ENCODE measurements at regions not wholly inside any gene's neighbourhood (a gene's known extent, or its start where the extent isn't known, plus 50 kb on each side); places are given as distances from the start of the nearest gene placed in this dataset.

DNA sequence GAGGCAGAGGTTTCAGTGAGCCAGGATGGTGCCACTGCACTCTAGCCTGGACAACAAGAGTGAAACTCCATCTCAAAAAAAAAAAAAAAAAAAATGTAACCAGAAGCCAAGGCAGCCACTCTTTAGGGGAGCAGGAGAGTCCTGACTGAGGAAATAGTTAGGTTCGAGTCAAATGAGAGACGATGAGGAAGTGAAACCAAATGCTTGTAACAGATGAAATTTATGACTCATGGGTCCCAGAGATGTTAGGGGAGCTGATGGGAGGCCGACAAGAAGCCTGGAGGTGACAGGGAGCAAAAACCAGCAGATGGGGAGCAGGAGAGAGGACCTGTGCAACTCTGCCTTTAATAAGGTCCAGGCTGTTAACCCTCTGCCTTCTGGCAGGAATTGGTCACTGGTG, 756.1 kb upstream of the DDX18 start:
- Mint-ChIP-seq H3K27ac (no peak overlapping the region), H3K4me3 (no peak overlapping the region), H3K9me3 (peaks cover 29% of the 10 kb centered on the region), H3K4me1 (no peaks in the 10 kb centered on the region), H3K36me3 (no peaks in the 10 kb centered on the region)
- DNase-seq (ENCODE audit: low spot score in 2 of 2) (no peak), ATAC-seq (no peak)

DNA sequence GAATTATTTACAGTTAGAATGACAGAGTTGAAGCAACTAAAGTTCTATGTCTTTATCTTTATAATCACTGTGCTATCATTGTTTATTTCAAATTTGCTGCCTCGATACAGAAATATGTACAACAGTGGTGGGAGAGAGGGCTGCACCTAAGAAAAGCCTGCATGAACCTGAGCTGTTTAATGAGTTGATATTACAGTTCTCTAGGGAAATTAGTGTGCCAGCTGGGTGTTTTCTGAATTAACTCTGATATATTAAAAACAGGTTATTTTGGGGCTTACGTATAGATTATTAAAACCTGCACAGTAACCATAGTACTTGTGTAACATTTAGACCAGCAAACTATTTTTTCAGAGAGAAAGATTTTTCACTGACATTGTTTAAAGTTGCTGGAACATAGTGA, 750.5 kb upstream of the DDX18 start:
- Mint-ChIP-seq H3K27ac (no peak overlapping the region), H3K4me1 (no peaks in the 10 kb centered on the region), H3K4me3 (no peak overlapping the region), H3K9me3 (peaks cover 16% of the 10 kb centered on the region), H3K36me3 (no peaks in the 10 kb centered on the region)
- ATAC-seq (no peak), DNase-seq (ENCODE audit: low spot score in 2 of 2) (no peak)

DNA sequence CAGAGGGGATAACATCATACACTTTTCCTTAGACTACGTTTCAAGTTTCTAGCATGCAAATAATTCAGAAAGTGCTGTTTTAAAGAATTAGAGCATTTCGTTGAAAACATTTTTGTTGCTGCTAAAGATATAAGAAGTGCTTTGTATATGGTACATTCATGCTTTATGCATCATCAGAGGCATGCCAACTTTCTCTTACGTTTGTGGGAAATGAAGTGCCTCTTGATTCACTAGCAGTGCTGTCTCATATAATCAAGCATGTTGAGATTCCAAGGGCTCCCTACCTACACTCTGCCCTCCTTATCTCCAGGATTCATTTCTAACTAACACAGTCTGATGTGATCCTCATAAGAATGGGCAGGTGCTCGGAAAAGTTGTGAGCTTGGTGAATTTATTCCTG, 748.6 kb upstream of the DDX18 start:
- Mint-ChIP-seq H3K27ac (no peak overlapping the region), H3K4me1 (no peaks in the 10 kb centered on the region), H3K4me3 (no peak overlapping the region), H3K9me3 (peaks cover 13% of the 10 kb centered on the region), H3K36me3 (no peaks in the 10 kb centered on the region)
- ATAC-seq (no peak), DNase-seq (ENCODE audit: low spot score in 2 of 2) (no peak)

DNA sequence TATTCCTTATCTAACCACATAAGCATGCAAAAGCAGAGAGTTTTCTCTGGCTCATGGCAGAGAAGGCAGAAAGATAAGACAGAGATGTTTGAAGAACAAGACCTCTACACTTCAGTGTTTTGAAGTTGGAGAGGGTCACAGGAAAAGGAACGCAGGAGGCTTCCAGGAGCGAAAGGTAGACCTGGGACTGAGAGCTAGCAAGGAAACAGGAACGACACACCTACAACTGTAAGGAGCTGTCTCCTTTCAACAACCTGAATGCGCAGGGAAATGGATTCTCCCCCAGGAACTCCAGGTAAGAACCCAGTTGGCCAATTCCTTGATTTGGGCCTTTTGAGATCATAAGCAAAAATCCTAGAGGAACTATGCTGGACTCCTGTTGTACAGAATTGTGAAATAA, 746.6 kb upstream of the DDX18 start:
- H3K4me1 Mint-ChIP-seq = no peaks in the 10 kb centered on the region
- H3K27ac Mint-ChIP-seq = no peak overlapping the region
- peaks cover 12% of the 10 kb centered on the region for H3K9me3 Mint-ChIP-seq
- no peaks in the 10 kb centered on the region for H3K36me3 Mint-ChIP-seq
- DNase-seq (ENCODE audit: low spot score in 2 of 2) = no peak
- no peak overlapping the region for H3K4me3 Mint-ChIP-seq
- ATAC-seq = no peak

DNA sequence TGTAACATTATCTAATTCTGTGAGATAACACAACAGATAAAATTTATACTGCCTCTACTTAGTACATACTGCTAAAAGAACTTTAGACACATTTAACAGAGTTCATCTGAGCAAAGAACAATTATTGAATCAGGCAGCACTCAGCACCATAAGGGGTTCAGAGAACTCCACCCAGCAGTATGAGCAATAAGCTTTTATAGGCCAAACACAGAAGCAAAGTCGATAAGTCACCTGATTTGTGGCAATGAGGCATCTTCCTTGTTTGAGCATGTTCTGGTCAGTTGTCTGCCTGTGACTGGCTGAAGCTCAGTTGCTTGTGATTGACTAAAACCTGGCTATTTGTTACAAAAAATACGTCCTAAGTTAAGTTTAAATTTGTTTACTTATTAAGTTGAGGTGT, 746.1 kb upstream of the DDX18 start:
- DNase-seq (ENCODE audit: low spot score in 2 of 2) = no peak
- Mint-ChIP-seq H3K4me1 (no peaks in the 10 kb centered on the region), H3K27ac (no peak overlapping the region), H3K9me3 (peaks cover 10% of the 10 kb centered on the region), H3K36me3 (no peaks in the 10 kb centered on the region), H3K4me3 (no peak overlapping the region)
- ATAC-seq = no peak

DNA sequence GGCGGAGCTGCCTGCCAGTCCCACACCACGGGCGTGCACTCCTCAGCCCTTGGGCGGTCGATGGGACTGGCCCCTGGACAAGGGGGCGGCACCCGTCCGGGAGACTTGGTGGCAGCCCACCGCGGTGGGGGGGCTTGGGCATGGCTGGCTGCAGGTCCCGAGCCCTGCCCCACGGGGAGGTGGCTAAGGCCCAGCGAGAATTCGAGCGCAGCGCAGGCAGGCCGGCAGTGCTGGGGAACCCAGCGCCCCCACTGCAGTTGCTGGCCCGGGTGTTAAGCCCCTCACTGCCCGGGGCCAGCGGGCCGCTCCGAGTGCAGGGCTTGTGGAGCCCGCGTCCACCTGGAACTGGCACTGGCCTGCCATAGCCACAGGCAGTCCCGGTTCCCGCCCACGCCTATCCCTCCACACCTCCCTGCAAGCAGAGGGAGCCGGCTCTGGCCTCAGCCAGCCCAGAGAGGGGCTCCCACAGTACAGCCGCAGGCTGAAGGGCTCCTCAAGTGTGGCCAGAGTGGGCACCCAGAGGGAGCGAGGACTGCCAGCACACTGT, 742.9 kb upstream of the DDX18 start:
- Mint-ChIP-seq H3K4me1 (no peaks in the 10 kb centered on the region), H3K36me3 (no peaks in the 10 kb centered on the region), H3K27ac (no peak overlapping the region), H3K9me3 (peaks cover 12% of the 10 kb centered on the region), H3K4me3 (no peak overlapping the region)
- ATAC-seq (no peak), DNase-seq (ENCODE audit: low spot score in 2 of 2) (no peak)

DNA sequence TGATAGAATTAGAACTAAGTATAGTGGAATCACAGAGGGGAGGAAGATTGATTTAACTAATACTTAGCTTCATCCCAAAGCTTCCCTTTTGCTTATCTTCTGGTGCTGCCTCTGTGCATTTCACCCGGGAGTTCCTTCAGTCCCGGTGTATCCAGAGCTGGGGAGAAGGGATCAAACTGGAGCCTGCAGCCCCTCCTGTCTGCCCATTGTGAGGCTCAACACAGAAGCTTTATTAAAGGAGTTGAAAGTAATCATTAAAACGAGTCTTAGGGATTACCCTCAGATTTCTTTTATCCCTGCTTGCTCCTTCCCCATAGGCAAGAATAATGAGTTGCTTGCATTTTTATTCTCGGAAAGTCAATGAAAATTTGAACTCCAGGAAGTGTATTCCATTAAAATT, 739.7 kb upstream of the DDX18 start:
- no peak for DNase-seq (ENCODE audit: low spot score in 2 of 2)
- Mint-ChIP-seq H3K9me3 (peaks cover 17% of the 10 kb centered on the region), H3K36me3 (no peaks in the 10 kb centered on the region)

DNA sequence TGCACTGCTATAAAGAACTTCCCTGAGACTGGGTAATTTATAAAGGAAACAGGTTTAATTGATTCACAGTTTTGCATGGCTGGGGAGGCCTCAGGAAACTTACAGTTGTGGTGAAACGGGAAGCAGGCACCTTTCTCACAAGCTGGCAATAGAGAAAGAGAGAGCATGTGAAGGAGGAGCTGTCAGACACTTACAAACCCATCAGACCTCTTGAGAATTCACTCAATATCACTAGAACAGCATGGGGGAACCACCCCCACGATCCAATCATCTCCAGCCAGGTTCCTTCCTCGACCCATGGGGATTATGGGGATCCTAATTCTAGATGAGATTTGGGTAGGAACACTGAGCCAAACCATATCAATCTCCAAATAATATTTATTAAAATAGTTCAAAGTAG, 729.2 kb upstream of the DDX18 start:
- Mint-ChIP-seq H3K36me3 (no peaks in the 10 kb centered on the region), H3K4me1 (no peaks in the 10 kb centered on the region), H3K9me3 (peaks cover 12% of the 10 kb centered on the region), H3K4me3 (no peak overlapping the region), H3K27ac (no peak overlapping the region)
- no peak for DNase-seq (ENCODE audit: low spot score in 2 of 2)
- no peak for ATAC-seq

More for the DNA sequence above, 739.7 kb upstream of the DDX18 start:
- H3K4me1 Mint-ChIP-seq = no peaks in the 10 kb centered on the region
- ATAC-seq = no peak
- H3K4me3 Mint-ChIP-seq = no peak overlapping the region
- no peak overlapping the region for H3K27ac Mint-ChIP-seq

DNA sequence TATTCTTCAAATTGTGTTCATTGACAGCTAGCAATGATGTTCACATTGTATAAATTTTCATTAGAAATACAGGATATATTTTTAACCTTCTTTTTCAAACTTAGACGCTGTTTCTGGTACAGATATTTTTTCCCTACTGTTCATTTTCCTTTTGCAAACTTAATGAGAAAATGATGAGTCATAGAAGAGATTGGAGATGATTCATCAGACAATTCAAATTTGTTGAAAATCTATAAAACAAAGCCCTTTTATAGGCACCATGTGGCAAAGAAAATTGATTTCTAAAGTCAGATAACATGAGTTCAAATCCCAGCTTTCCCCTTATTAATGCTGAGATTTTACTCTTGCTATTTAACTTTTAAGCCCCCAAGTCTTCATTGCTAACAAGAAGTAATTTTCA, 728.8 kb upstream of the DDX18 start:
- Mint-ChIP-seq H3K36me3 (no peaks in the 10 kb centered on the region), H3K27ac (no peak overlapping the region), H3K4me1 (no peaks in the 10 kb centered on the region), H3K9me3 (peaks cover 11% of the 10 kb centered on the region), H3K4me3 (no peak overlapping the region)
- ATAC-seq (no peak), DNase-seq (ENCODE audit: low spot score in 2 of 2) (no peak)

DNA sequence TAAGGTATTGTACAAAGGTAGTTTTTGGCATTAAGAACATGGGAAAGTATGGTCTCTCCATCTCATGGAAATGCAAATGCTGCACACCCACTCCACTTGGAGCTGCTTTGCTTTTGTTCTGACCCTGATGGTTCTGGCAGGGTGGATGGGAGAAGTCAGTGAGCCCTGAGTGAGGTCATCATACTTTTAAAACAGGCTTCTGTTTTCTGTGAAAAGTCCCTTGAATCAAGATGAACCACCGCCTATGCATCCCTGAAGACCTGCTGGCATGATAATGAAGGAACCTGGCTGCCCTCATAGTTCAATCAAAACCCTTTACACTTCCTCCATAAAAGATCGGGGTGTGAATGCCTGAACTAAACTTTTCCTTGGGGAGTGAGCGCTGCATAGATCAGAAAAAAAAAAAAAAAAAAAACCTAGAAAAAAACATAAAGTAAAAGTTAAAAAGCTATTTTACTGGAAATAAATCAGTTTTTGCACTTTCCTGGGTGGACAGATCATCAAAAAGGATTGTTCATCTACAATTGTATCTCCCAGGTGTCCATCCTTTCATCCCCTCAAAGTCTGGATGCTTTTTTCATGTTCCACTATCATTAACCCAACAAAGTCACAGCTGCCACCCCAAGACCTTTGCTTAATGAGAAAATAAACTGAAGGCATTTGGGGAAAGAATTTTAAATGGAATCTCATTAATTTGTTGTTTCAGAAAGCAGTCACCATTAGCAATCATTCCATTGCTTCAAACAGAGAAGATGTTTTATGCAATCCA, 728.1 kb upstream of the DDX18 start:
- Mint-ChIP-seq H3K27ac (no peak overlapping the region), H3K9me3 (peaks cover 8% of the 10 kb centered on the region), H3K36me3 (no peaks in the 10 kb centered on the region), H3K4me3 (no peak overlapping the region), H3K4me1 (no peaks in the 10 kb centered on the region)
- no peak for ATAC-seq
- no peak for DNase-seq (ENCODE audit: low spot score in 2 of 2)

DNA sequence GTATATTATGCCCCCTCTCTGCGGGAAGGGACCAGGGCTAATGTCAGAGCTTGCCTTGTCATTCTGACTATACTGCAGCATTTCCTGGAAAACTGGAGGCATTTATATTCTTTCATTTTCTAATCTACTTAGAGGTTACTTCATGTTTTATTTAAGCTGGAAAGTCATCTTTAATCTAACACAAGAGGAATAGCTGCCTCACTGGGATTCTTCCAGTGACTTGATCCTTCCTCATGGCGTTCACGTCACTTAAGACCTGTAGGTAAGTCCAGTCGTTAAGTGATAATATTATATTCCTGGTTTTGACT, 727.6 kb upstream of the DDX18 start:
- Mint-ChIP-seq H3K36me3 (no peaks in the 10 kb centered on the region), H3K27ac (no peak overlapping the region), H3K4me1 (no peaks in the 10 kb centered on the region), H3K9me3 (peaks cover 4% of the 10 kb centered on the region), H3K4me3 (no peak overlapping the region)
- ATAC-seq (no peak), DNase-seq (ENCODE audit: low spot score in 2 of 2) (no peak)

DNA sequence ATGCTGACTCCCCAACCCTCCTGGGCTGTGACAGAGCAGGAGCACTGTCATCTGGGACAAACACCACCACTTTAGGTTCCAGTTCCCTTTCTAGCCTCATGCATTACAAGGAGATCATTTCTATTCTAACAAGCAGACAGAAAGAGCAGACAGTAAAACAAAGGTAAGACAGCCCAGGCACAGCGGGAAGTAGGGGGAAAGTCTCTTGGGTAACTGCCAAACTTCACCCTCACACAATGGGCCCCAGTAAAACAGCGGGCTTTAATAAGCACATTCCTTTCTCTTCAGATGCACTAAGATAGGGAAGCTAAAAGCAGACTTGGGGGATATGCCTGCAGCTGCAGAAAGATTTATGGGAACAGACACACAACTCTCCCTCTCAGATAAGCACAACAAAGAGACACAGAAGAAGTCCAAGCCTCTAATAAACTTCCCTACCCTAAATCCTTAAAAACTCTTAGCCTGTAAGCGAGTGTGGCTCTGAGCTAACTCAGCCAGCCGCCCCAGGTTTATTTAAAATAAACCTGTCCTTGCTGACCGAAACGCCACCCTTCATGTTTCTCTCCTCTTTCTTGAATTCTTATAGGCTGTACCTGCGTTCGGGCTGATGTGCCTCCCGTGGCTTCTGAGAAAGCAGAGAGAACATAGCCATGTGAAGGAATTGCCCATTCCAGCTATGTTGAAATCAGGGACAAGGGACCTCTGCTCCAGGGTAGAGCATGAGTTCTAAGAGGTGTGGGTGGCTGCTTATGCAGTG, 726.8 kb upstream of the DDX18 start:
- ATAC-seq (no peak), DNase-seq (ENCODE audit: low spot score in 2 of 2) (no peak)
- H3K9me3 Mint-ChIP-seq = peaks cover 4% of the 10 kb centered on the region
- H3K4me1 Mint-ChIP-seq = no peaks in the 10 kb centered on the region
- H3K36me3 Mint-ChIP-seq = no peaks in the 10 kb centered on the region
- H3K27ac Mint-ChIP-seq = no peak overlapping the region
- H3K4me3 Mint-ChIP-seq = no peak overlapping the region

DNA sequence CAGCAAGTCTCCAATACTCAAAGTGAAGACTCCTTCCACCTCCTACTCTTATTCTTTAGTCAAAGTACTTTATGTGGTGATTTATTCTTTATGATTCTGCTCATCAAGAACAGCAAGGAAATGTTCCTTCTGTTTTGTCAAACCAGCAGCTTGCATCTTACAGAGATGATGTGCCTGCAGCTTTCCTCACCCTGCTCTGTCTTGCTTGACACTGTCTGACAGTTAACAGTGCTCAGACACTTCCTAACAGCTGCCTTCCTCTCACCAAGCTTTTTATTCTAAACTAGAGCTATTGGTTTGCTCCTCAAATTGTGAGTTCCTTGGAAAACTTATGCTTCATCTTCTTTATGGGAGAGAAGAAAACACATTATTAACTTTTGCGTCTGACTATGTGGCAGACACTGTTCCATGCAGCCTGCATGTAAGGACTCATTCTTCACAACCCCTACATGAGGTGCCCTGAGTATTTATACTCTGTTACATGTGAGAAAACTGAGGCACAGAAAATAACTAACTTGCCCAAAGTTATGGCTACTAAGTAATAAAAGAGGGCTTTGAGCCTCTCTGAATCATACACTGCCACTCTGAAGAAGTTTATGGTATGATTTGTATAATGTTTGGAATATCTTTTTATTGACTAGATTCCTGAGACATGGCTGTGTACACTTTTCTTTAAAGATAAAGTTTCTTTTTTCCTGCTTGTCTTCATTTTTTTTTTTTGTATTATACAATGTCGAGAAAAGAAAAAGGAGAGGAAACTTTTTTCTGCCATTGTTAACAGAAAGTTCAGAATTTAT, 723.3 kb upstream of the DDX18 start:
- no peaks in the 10 kb centered on the region for H3K4me1 Mint-ChIP-seq
- DNase-seq (ENCODE audit: low spot score in 2 of 2) (no peak), ATAC-seq (no peak)
- H3K27ac Mint-ChIP-seq = no peak overlapping the region
- no peak overlapping the region for H3K4me3 Mint-ChIP-seq
- H3K9me3 Mint-ChIP-seq = peaks cover 4% of the 10 kb centered on the region
- no peaks in the 10 kb centered on the region for H3K36me3 Mint-ChIP-seq

DNA sequence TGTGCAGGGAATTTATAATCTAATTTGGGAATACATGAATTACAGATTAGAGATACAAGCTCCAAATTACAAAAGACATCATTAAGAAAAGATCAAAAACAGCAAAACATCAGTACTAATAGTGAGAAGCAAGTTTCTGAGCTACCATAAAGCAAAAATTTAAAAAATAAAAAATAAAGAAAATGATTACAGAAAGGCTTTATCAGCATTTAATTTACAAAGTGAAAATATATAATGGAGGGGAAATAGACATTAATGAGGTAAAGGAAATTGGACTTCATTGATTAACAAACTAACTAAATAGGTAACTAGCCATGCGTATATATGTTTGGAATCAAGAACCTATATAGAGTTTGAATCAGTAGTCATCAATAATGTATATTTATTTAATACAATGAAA, 712.9 kb upstream of the DDX18 start:
- ATAC-seq (no peak), DNase-seq (ENCODE audit: low spot score in 2 of 2) (no peak)
- no peaks in the 10 kb centered on the region for H3K36me3 Mint-ChIP-seq
- no peak overlapping the region for H3K27ac Mint-ChIP-seq
- H3K4me3 Mint-ChIP-seq = no peak overlapping the region
- no peaks in the 10 kb centered on the region for H3K4me1 Mint-ChIP-seq
- H3K9me3 Mint-ChIP-seq = peaks cover 12% of the 10 kb centered on the region

DNA sequence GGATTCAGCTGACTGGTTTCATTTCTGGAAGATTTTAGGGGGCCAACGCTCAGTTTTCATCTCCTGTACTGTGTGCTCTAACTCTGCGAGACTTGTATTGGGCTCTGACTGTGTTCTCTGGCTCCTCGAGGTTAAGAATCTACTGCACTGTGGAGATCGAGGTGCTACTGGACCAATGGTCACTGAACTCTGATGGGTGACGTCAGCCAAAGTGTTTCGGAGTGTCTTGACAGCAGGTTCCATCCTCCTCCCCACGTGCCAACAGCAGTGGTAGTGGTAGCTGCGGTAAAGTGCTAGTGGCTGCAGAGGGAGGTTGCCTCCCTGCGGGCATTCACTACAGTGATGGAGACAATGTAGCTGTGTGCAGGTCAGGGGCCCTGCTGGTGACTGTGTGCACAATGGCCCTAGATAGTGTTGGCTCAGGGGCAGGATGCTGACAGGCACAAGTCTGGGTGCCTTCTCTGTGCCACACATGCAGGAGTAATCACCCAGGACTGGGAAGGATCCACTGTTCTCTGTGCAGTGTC, 705.7 kb upstream of the DDX18 start:
- Mint-ChIP-seq H3K9me3 (peaks cover 36% of the 10 kb centered on the region), H3K4me1 (no peaks in the 10 kb centered on the region), H3K4me3 (no peak overlapping the region), H3K27ac (no peak overlapping the region), H3K36me3 (no peaks in the 10 kb centered on the region)
- ATAC-seq = no peak
- no peak for DNase-seq (ENCODE audit: low spot score in 2 of 2)
